ENCODE measurements at regions not wholly inside any gene's neighbourhood (a gene's known extent, or its start where the extent isn't known, plus 50 kb on each side); places are given as distances from the start of the nearest gene placed in this dataset.
A peak's percentile ranks its signal among the peaks of the same experiment; 100 is the strongest.
"Not testable (repeated sequence)": the region's sequence is repeated elsewhere in the genome, so short reads cannot be mapped to it uniquely, and the experiment has no call there.

DNA sequence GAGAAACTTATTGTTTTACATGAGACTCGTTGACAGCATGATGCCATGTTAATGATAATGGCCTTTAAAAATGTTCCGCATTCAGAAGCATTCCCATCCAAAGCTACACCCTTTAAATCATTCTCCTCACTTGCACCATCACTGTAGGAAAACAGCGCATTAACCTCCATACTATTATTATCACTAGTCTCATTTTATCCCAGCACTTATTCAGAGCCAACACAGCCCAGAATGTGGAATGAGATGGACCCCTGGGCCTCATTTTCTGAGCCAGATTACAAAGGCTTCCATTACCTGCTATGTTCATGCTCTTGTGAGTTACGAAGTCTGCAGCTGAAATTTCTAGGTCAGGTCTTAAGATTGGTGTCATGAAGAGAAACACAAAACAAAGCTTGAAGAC, 159.4 kb downstream of the HS3ST3A1 start:
- no peak for DNase-seq (ENCODE audit: low spot score)

DNA sequence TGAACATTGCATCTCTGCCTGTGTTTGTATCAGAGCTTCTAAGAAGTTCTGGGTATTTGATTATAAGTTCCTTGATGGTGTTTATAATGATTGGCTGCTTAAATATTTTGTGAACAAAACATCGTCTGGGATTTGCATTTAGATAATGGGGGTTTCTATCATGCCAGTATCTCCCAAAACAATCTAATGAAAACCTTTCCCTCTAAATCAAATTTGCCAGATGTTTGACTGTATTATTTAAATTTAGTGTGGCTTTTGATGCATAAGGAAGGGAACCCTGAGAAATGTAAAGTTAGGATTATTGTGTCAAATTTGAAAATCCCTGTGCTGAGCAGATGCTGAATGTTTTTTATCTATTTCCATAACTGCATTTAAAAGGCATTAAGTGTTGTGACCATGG, 159.9 kb downstream of the HS3ST3A1 start:
- no peak for DNase-seq (ENCODE audit: low spot score)

DNA sequence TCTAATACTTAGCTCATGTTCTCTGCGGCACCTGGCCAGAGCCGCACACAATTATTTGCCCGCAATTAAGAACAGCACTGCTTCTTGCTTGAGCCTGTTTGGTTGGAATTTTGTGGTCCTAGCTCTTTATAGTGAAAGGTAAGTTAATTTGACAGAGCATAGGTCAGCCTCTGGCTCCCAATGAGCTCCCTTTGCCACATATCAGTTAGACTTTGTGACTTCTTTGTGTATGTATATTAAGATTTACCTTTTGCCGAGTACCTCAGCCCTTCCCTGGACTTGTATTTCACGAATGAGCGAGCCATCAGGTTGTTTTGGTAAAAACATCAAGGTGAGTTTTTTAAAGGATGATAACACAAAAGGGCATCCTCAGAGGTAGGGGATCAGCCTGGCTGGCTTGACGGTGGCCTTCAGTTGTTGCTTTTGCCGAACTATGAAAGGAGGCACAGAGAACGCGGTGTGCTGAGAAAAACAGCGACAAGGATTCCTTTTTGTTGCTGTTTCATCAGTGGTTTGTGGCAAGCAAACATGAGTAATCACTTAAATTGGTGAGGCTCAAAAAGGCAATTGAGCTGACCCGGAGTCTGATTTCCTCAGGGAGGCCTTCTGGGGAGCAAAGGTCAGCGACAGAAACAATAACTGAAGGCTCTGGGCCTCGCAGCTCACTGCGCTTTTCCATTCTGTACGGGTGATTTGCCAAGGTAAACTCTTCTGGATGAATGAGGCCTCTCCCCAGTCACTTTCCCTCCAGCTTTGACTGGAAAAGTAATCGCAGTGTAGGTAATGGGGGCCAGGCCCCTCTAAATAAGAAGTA, 163.6 kb downstream of the HS3ST3A1 start:
- no peak for DNase-seq (ENCODE audit: low spot score)

DNA sequence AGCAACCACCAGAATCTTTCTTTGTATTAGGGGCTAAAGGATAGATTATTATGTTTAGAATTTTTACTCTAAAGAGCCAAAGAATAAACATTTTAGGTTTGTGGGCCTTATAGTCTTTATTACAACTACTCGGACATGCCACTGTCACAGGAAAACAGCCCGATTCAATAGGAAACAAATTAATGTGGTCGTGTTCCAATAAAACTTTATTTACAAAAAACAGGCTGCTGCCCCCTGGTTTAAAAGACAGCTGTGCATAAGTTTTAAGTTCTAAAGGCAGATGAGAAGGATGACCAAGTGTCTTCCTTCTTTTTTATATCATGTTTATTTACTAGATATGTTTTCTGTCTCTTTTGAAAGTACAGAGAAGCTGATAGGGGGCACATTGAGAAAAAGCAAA, 166.5 kb downstream of the HS3ST3A1 start:
- DNase-seq (ENCODE audit: low spot score): no peak

DNA sequence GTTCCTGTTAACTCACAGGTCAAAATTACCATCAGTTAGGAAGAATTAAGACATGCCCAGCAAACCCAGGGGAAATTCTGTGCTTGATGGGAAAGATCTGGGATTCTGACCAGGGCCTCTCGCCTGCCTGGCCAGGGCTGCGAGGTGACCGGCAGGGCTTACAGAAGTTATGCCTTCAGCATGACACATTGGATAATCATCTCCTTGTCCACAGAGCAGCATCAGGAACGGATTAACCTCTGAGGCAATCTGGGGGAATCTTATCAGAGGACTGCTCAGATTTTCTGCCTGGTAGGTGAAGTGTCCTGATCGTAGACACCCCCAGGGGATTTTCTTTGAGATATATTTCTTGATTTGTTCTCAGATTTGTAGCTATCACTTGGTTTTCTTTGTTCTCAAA, 172.5 kb downstream of the HS3ST3A1 start:
- peak; percentile 81 for DNase-seq (ENCODE audit: low spot score)

DNA sequence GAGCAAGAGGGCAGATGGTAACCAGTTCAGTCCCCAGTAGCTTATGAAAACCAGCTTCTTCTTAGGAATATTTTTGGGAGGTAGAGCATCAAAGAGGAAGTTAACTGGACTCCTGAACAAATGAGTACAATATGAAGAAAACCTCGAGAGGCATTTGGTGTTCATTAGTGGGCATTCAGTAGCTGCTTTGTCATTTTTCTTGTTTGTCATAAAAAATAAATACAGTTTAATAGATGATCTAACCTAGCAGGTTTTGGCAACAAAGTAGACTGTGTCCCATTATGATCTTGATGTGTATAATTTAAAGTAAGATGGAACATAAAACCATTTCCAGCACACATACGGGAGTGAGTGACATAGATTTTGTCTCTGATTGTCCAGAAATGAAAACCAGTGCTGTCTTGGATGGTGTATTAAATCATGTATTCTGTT, 173.1 kb downstream of the HS3ST3A1 start:
- no peak for DNase-seq (ENCODE audit: low spot score)

DNA sequence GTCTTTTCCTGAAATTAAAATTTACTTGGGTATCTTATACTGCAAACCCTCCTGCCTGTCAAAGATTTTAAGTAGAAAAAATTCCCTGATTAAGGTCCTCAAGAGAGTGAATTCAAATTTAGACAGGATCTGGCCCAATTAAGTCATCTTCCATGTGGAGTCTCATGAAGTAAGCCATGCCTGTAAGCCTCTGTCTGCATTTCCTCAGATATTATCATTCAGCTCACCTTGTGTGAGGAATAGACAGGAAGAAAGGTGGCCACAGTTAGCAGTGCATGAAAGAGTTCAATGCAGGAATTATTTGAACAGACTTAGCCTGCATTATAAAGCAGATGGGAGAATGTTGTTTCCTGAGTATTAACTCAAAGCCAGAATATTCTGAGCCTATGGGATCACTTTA, 174.7 kb downstream of the HS3ST3A1 start:
- no peak for DNase-seq (ENCODE audit: low spot score)

DNA sequence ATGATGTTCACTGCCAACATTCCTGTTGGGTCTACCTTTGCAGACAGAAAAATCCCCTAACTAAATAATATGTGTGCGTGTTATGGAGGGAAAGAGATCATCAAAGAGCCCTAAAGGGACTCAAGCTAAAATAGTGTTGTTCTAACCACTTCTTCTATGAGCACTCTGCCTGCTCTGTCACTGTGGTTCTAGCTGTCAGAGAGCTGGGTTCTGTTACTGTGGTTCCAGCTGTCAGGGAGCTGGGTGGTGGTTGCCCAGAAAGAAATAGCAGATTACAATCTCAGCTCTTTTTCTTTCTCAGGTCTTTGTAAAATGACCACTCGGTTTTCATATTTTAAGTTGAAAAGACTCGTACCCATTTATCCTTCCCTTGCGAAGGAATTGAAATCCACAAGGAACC, 176.3 kb downstream of the HS3ST3A1 start:
- no peak for DNase-seq (ENCODE audit: low spot score)

DNA sequence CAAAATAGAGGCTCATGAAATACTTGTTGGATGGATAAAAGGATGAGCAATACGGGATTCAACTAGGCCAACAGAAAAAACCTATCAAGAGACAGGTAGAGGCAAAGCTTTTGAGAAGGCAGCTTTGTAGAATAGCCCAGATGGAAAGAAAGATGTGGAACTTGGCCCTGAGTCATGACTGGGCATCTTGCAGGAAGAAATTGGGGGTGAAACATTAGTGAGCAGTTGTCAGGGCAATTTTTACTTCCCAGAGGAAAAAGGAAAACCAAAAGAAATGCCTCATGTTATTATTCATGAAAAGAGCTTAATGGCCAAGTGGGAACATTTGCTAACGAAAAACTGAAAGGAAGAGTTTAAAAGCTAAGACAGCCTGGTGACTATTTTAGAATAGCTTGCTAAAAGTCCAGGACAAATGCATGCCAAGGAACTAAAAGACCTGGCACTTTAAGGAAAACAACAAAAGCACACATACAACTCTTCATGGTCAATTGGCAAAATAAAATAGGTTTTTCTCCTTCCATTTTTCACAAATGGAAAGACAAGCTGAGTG, 180.1 kb downstream of the HS3ST3A1 start:
- DNase-seq (ENCODE audit: low spot score): no peak

DNA sequence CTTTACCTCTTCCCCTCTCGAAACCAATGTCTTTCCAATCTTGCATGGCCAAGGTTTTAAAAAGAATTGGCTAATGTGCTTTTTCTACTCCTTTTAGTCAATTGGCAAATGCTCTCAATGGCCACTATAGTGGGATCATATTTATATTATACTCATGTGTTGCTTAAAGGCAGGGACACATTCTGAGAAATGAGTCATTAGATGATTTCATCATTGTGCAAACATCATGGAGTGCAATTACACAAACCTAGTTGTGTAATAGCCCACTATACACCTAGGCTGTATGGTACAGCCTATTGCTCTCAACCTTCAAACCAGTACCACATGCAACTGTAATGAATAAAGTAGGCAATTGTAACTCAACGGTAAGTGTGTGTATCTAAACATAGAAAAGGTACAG, 180.9 kb downstream of the HS3ST3A1 start:
- DNase-seq (ENCODE audit: low spot score): peak; percentile 34

DNA sequence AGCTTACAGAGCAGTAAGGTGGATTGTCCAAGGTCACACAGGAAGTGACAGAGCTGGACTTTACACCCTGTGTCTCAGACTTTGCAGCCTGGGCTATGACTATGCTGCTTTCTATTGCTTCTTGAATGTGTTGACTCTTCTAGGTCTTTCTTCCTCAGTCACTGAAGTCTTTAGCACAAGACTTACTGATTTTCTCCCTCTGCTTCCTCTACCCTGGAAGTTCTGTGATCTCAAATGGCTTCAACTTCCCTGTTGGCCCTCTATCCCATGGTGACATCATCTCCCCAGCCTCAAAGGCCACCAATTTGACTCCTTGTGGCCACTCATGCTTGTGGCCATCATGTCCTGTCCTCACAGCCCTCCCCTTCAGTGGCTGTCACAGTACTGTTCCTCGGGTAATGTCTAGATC, 181.3 kb downstream of the HS3ST3A1 start:
- no peak for DNase-seq (ENCODE audit: low spot score)

DNA sequence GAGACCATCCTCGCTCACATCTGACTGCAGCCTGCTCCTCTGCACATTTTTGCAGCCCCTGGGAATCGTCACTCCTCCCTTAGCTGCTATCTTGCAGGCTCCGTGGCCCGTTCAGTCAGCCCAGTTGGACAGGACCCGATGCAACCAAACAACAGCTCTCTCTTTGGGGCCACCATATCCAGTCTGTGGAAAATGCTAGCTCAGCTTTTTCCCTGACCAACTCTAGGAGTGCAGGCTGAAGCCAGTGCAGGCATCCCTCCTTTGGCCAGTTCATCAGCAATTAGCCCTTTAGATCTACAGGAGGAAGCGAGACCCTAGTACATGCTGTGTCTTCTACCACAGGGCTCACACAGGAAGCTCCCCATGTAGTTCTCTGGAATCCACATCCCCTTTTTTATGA, 182.1 kb downstream of the HS3ST3A1 start:
- DNase-seq (ENCODE audit: low spot score): no peak

DNA sequence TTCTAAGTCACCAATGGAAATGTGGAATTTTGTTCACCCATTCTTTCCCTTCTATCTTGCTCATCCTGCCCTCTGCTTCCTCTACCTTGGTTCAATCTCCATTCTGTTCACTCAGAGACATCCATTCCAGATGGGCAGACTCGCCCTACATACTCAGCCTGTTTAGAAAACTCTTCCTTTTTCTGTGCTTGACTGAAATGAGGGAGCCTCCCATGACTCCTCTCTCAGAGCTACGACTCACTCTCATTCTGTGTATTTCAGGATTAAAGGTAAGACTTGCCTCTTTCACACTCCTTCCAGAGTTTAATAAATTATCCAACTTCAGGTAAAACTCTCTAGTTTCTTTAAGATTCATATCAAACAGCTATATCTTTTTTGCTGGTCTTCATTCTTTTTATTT, 182.8 kb downstream of the HS3ST3A1 start:
- no peak for DNase-seq (ENCODE audit: low spot score)

DNA sequence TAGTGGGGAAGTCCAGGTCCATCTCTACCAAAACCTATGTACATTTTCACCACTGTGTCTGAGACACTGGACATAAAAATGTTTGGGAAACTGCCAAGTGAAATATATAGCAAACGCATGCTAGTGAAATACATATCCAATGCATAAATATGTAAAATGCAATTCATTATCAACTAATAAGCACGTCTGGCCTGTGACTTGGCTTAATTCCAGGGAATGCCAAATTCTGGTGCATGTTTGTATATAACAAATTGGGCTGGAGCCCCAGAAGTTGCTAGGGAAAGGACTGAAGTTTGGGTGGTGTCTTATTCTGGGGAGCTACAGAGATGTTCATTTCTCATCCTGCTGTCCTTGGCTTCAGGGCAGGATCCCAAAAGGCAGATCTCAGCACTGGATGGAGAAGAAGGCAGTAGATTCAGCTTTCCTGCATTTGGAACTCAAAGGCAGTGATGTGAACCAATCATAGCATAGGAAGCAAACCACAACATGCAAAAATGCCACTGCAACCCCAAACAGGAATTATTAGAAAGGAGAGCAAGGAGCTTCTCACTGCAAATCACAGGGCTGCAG, 184.3 kb downstream of the HS3ST3A1 start:
- DNase-seq (ENCODE audit: low spot score): no peak

DNA sequence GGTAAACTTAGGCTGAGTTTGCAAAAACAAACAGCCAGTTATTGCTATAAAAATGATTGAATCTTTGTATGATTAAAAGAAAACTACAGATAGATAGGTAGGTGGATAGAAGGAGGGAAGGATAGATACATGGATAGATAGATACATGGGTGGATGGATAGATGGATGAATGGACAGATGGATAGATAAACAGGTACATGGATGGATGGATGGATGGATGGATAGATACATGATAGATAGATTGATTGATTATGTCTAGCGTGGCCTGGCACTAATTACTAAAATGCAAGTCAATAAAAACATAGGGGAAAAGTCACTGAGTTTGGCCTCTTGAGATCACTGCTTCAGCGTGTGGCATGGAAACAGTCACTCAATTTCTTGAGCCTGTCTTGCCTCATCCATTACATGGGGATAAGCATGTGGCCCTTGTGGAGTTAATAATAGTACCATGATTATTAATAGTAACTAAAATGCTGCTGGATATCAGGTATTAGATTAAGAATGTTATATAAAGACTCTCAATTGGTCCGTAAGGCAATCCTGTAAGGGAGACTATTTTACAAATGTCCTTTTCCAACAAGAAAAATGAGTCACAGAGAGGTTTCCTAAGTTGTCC, 184.9 kb downstream of the HS3ST3A1 start:
- DNase-seq (ENCODE audit: low spot score): no peak

DNA sequence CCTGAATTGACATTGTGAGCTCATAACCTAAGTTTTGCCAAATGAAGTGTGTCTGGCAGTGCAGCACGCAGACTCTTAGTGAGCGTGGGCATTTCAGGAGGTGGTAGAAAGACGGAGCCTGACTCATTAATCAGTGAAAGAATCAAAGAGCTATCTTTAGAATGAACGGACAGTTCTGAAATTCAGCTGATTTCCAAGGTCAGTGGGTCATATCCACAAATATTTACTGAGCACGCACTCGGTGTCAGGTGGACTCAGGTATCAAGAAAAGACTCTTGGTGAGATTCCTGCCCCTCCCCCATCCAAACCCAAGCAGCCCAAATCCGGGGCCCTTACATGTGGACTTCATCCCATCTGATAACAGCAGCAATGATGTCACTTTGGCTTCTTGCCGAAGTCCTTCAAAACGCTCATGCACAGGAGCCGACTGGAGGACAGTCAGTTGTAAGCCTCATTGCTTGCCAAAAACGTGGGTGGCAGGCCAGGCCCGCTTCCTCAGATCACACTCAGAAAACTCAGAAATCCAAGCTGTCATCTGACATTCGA, 185.8 kb downstream of the HS3ST3A1 start:
- DNase-seq (ENCODE audit: low spot score): peak; percentile 65

DNA sequence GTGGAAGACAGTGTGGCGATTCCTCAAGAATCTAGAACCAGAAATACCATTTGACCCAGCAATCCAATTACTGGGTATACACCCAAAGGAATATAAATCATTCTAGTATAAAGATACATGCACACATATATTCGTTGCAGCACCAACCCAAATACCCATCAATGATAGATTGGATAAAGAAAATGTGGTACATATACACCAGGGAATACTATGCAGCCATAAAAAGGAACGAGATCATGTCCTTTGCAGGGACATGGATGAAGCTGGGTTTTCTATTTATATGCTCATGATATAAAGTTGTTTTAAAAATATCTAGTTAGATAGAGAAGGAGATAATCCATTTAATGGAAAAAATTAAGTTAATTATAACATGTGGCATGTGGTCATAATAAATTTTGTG, 186.5 kb downstream of the HS3ST3A1 start:
- not testable (repeated sequence) for DNase-seq (ENCODE audit: low spot score)

DNA sequence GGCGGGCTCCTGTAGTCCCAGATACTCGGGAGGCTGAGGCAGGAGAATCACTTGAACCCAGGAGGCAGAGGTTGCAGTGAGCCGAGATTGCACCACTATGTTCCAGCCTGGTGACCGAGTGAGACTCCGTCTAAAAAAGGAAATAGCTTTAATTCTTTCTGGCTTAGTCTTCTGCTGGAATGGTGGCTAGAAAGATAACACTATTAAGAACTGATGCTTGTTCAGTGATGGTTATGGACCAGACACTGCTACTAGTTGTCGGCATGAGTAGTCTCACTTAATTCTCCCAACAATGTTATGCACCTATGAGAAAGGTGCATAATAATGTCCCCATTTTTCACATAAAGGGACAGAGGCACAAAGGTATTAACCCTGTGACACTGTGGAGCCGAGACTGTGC, 188.7 kb downstream of the HS3ST3A1 start:
- DNase-seq (ENCODE audit: low spot score): no peak

DNA sequence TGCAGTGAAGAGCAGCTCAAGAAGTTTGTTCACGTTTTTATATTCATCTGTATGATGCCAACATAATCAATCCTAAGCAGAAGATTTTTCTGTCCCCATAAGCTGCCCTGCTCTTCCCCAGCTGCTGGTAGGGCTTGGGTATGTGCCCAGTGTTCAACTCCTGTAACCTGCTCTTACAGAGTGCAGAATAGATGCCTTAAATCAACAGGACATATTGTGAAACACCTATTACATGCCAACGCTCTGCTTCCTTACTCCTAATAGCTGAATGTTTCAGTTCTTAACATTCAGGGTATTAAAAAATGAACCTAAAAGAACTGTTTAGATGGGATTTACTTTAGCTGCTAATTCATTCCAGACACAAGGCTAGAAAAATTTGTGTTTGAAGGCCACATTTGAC, 190.9 kb downstream of the HS3ST3A1 start:
- DNase-seq (ENCODE audit: low spot score): no peak

DNA sequence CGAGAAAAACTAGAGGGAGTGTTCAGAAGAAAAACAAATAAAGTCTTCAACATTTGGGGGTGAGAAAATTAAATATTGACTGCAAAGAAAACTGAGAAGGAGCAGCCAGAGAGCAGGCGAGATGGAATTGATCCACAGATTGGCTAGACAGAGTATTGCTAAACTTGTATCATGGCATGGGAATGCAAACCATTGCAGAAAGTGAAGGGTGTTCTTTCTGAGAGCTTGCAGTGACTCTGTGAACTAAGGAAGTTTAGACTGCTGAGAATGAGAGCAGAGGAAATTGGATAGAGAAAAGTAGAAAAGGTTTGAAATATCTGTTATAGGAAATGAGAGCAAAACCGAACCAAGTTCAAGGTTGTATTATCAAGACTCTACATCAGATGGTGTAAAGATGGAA, 191.5 kb downstream of the HS3ST3A1 start:
- DNase-seq (ENCODE audit: low spot score): no peak

DNA sequence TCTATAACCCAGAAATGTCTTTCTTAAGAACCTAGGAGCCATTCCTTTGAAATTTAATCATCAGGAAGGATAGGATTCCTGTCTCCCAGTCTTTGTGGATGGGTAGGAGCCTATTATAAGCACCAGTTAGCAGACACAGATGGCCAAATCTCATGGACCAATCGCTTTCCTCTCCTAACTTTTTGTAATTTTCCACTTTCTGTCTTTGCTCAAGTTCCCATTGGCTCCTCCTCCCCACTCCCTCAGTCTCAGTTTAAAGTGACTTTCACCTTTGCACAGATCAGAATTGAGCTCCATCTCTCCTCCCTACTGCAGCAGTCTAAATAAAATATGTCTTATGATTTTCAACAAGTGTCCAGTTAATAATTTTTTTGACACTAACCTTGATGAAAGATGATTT, 192.3 kb downstream of the HS3ST3A1 start:
- no peak for DNase-seq (ENCODE audit: low spot score)

DNA sequence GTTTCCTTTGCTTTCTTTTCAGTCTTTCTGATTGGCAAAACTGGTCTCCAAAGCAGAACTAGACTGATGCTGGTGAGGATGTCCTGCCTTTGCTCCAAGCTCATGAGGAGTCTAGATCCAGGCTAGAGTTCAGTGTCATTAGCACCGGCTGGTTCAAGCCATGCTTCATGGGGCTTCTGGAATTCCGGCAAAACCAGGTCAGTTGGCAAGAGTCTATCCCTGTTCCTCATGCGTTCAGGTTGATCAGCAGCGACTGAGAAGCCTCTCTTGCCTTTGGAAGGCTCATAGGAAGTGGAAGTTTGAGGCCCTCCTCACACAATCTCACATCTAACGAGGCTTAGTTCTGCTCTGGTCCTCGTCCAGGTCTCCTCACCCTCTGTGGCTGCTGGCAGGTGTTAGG, 194.3 kb downstream of the HS3ST3A1 start:
- DNase-seq (ENCODE audit: low spot score): no peak

DNA sequence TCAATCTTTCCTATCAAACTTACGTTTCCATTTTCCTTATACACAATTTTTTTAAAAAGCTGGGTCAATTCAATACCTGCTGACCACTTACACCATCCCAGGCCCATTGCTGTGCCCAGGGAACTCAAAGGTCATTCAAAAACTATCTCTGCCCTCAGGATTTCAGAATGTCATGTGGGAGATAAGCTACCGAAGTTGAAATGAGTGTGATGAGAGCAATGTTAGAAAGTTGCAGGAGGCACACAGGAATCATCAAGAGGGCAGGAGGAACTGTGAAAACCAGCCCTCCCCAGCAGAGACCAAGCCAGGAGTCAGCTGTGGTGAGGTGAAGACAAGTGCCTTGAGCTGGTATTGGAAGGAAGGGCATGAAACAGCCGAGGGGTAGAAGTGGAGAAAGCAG, 195.9 kb downstream of the HS3ST3A1 start:
- DNase-seq (ENCODE audit: low spot score): no peak

Data from A172 (cell line).